NCI-H128 (cell line): ENCODE measurements at regions not wholly inside any gene's neighbourhood (a gene's known extent, or its start where the extent isn't known, plus 50 kb on each side); places are given as distances from the start of the nearest gene placed in this dataset.
"Not testable (repeated sequence)": the region's sequence is repeated elsewhere in the genome, so short reads cannot be mapped to it uniquely, and the experiment has no call there.

Experiments
- DNase-seq: peaks from one replicate; lab custom pipeline; 2025; ENCODE audit not compliant: unreplicated experiment; lab: John Stamatoyannopoulos, UW

- DNase-seq: no peak
Measured at GRCh38 chr3:5731100-5731499, 543.6 kb downstream of the EDEM1 start.

- DNase-seq: no peak
Measured at GRCh38 chr3:5732081-5732480, 544.6 kb downstream of the EDEM1 start.

GRCh38 chr3:5733995-5734394, 546.5 kb downstream of the EDEM1 start:
- DNase-seq: no peak

- DNase-seq: no peak
Measured at GRCh38 chr3:5735896-5736295, 548.4 kb downstream of the EDEM1 start.

GRCh38 chr3:5739299-5739935, 551.9 kb downstream of the EDEM1 start:
- DNase-seq: no peak

GRCh38 chr3:5739949-5740348, 552.4 kb downstream of the EDEM1 start:
- DNase-seq: no peak

- DNase-seq: no peak
Measured at GRCh38 chr3:5741017-5741416, 553.5 kb downstream of the EDEM1 start.

GRCh38 chr3:5750091-5750490, 562.6 kb downstream of the EDEM1 start:
- DNase-seq: no peak

GRCh38 chr3:5750874-5751640, 563.5 kb downstream of the EDEM1 start:
- DNase-seq: no peak

- no peak for DNase-seq
Measured at GRCh38 chr3:5754602-5755001, 567.1 kb downstream of the EDEM1 start.

- no peak for DNase-seq
Measured at GRCh38 chr3:5756443-5756842, 568.9 kb downstream of the EDEM1 start.

- DNase-seq: no peak
Measured at GRCh38 chr3:5757213-5757804, 569.8 kb downstream of the EDEM1 start.

- no peak for DNase-seq
Measured at GRCh38 chr3:5758699-5759098, 571.2 kb downstream of the EDEM1 start.

GRCh38 chr3:5762506-5762905, 575.0 kb downstream of the EDEM1 start:
- DNase-seq: no peak

GRCh38 chr3:5766848-5767247, 579.3 kb downstream of the EDEM1 start:
- DNase-seq: no peak

- DNase-seq: no peak
Measured at GRCh38 chr3:5767304-5767703, 579.8 kb downstream of the EDEM1 start.

- no peak for DNase-seq
Measured at GRCh38 chr3:5768281-5768945, 580.9 kb downstream of the EDEM1 start.

GRCh38 chr3:5769825-5770224, 582.3 kb downstream of the EDEM1 start:
- DNase-seq: no peak

GRCh38 chr3:5774337-5774736, 586.8 kb downstream of the EDEM1 start:
- no peak for DNase-seq

- DNase-seq: not testable (repeated sequence)
Measured at GRCh38 chr3:5775100-5775499, 587.6 kb downstream of the EDEM1 start.

- no peak for DNase-seq
Measured at GRCh38 chr3:5784690-5785089, 597.2 kb downstream of the EDEM1 start.
